Caco-2 (cell line): ENCODE measurements at regions not wholly inside any gene's neighbourhood (a gene's known extent, or its start where the extent isn't known, plus 50 kb on each side); places are given as distances from the start of the nearest gene placed in this dataset.

Source experiments
- BruUV-seq: library from RNA; stranded (reverse); fragments of 400-500 nt; replicated peaks from 2 replicates; lab custom pipeline; 2021; lab: Mats Ljungman, UMichigan
- CTCF ChIA-PET: fragments of 300-600 bp; sonication (Branson Sonifier 250); formaldehyde crosslinking; loops from one replicate; lab custom pipeline; 2022; ENCODE audit warnings: antibody characterized with exemption; lab: Charles Lee
- POLR2A ChIA-PET: fragments of 300-600 bp; sonication (Branson Sonifier 250); formaldehyde crosslinking; loops from one replicate; lab custom pipeline; 2022; ENCODE audit warnings: antibody characterized with exemption; lab: Charles Lee
- DNase-seq, 2 experiments: peaks; one replicate each; pipeline versions ENCODE4 v3.0.0 to v3.0.0-alpha.2; 2020 to 2022
- H3K27me3 ChIP-seq: replicated peaks from 2 replicates; pipeline ENCODE4 v1.6.0; 2011; ENCODE audit warnings: low read length; ENCODE audit not compliant: control insufficient read depth, insufficient read depth
- H3K36me3 ChIP-seq: 2 replicates; pipeline ENCODE4 v1.5.1; 2011; ENCODE audit warnings: low read length; ENCODE audit not compliant: control insufficient read depth, insufficient read depth
- H3K4me1 ChIP-seq: fragments of 250-450 bp; sonication (Bioruptor Pico); 2 replicates; pipeline ENCODE4 v1.5.1; 2020; ENCODE audit warnings: mild to moderate bottlenecking
- H3K4me3 ChIP-seq: 2 replicates; pipeline ENCODE4 v1.5.1; 2011; ENCODE audit warnings: low read depth, mild to moderate bottlenecking, control low read depth, low read length
- H3K9me3 ChIP-seq: fragments of 250-450 bp; sonication (Bioruptor Pico); 2 replicates; pipeline ENCODE4 v1.5.1; 2020; ENCODE audit warnings: mild to moderate bottlenecking, moderate library complexity
- H3K27ac Mint-ChIP-seq: one replicate; pipeline ENCODE4 v1.8.0; 2022; ENCODE audit warnings: mixed read lengths; ENCODE audit not compliant: unreplicated experiment
- H3K27me3 Mint-ChIP-seq: one replicate; pipeline ENCODE4 v1.8.0; 2022; ENCODE audit warnings: mixed read lengths; ENCODE audit not compliant: insufficient read depth, unreplicated experiment
- H3K36me3 Mint-ChIP-seq: one replicate; pipeline ENCODE4 v1.8.0; 2022; ENCODE audit warnings: mild to moderate bottlenecking, mixed read lengths; ENCODE audit not compliant: insufficient read depth, unreplicated experiment
- H3K4me1 Mint-ChIP-seq: one replicate; pipeline ENCODE4 v1.8.0; 2022; ENCODE audit warnings: low read depth, mixed read lengths; ENCODE audit not compliant: unreplicated experiment
- H3K4me3 Mint-ChIP-seq: one replicate; pipeline ENCODE4 v1.8.0; 2022; ENCODE audit warnings: mild to moderate bottlenecking, moderate library complexity, mixed read lengths; ENCODE audit not compliant: unreplicated experiment
- H3K9me3 Mint-ChIP-seq: one replicate; pipeline ENCODE4 v1.8.0; 2022; ENCODE audit warnings: mixed read lengths; ENCODE audit not compliant: unreplicated experiment
- CTCF ChIP-seq, 2 experiments: fragments of 200-600 bp in 1 of 2; IDR thresholded peaks; 1 replicate in 1 of 2; 2 replicates in 1 of 2; pipeline versions ENCODE4 v1.5.1 to v1.8.0; 2011 to 2022; ENCODE audit warnings: antibody characterized with exemption in 1 of 2, control low read depth in 1 of 2, inconsistent platforms in 1 of 2, low read depth in 1 of 2, low read length in 1 of 2, mild to moderate bottlenecking in 1 of 2, moderate library complexity in 1 of 2; ENCODE audit not compliant: insufficient read depth in 1 of 2, severe bottlenecking in 1 of 2, unreplicated experiment in 1 of 2
- intact Hi-C: fragments of 100-400 bp; cut with micrococcal nuclease; formaldehyde crosslinking; loops from one replicate; pipeline ENCODE4 v1.10.0; 2022; ENCODE audit not compliant: unreplicated experiment

DNA sequence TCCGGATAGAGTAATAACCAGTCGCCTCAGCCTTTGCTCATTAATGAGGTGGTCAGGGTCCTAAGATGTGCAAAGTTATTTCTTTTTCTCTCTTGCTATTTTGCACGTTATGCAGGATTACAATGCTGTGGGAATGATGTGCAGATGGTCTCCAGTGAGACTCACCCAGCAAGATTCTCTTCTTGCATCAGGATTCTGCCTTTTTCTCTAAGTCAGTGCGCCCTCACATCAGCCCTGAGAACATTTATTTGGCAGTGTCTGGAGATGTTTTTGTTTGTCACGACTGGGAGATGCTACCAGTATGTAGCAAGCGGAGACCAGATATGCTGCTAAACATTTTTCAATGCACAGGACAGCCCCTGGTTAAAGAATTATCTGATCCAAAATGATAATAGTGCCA is 280.3 kb upstream of the WWC1 start:
- H3K4me3 ChIP-seq, result no peak overlapping the region
- no peak for TF ChIP-seq CTCF (IDR thresholded peaks at IDR 0.05; ENCODE audit: insufficient read depth in 1 of 2, low read depth in 1 of 2, low read length in 1 of 2, severe bottlenecking in 1 of 2, unreplicated experiment in 1 of 2)
- CTCF ChIA-PET, result no interaction called here
- Mint-ChIP-seq H3K36me3 (no peaks in the 10 kb centered on the region), H3K27me3 (peaks cover 20% of the 10 kb centered on the region), H3K9me3 (no peaks in the 10 kb centered on the region), H3K4me3 (no peak overlapping the region), H3K4me1 (no peaks in the 10 kb centered on the region), H3K27ac (no peak overlapping the region)
- intact Hi-C loops, result no loop called here
- no peaks in the 10 kb centered on the region for H3K9me3 ChIP-seq
- POLR2A ChIA-PET, result no interaction called here
- H3K27me3 ChIP-seq, result no peaks in the 10 kb centered on the region
- DNase-seq, result no peak
- no peaks in the 10 kb centered on the region for H3K36me3 ChIP-seq
- no peaks in the 10 kb centered on the region for H3K4me1 ChIP-seq
- no TSS peak for BruUV-seq

DNA sequence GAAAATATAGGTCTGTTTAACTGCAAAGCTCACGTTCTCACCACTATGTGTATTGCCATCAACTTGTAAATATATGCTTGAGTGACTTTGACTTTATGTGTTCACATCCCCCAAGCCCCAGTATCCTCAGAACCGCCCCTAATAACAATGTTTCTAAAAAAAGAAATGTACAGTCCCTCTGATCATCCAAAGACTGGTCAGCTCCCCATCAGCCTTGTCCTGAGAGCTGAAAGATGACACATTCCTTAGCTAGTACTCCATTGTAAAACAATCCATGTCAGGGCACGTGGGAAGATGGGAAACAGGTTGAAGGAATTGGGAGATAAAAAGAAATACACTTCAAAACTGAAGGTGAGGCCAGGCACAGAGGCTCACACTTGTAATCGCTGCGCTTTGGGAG is 279.4 kb upstream of the WWC1 start:
- no peaks in the 10 kb centered on the region for H3K27me3 ChIP-seq
- H3K9me3 Mint-ChIP-seq, result no peaks in the 10 kb centered on the region
- TF ChIP-seq CTCF (IDR thresholded peaks at IDR 0.05; ENCODE audit: insufficient read depth in 1 of 2, low read depth in 1 of 2, low read length in 1 of 2, severe bottlenecking in 1 of 2, unreplicated experiment in 1 of 2), result no peak
- ChIA-PET CTCF (no interaction called here), POLR2A (no interaction called here)
- no peaks in the 10 kb centered on the region for H3K9me3 ChIP-seq
- intact Hi-C loops, result no loop called here
- no peaks in the 10 kb centered on the region for H3K4me1 Mint-ChIP-seq
- no peaks in the 10 kb centered on the region for H3K4me1 ChIP-seq
- H3K27ac Mint-ChIP-seq, result no peak overlapping the region
- no peak overlapping the region for H3K4me3 Mint-ChIP-seq
- H3K36me3 ChIP-seq, result no peaks in the 10 kb centered on the region
- no peak overlapping the region for H3K4me3 ChIP-seq
- BruUV-seq, result no TSS peak
- no peaks in the 10 kb centered on the region for H3K36me3 Mint-ChIP-seq
- DNase-seq, result no peak
- peaks cover 22% of the 10 kb centered on the region for H3K27me3 Mint-ChIP-seq

GRCh38 chr5:168013546-168013945 is 277.9 kb upstream of the WWC1 start:
- POLR2A ChIA-PET, result no interaction called here
- Mint-ChIP-seq H3K9me3 (no peaks in the 10 kb centered on the region), H3K27ac (no peak overlapping the region), H3K27me3 (peaks cover 21% of the 10 kb centered on the region), H3K4me3 (no peak overlapping the region), H3K36me3 (no peaks in the 10 kb centered on the region), H3K4me1 (no peaks in the 10 kb centered on the region)
- Histone ChIP-seq H3K9me3 (no peaks in the 10 kb centered on the region), H3K4me3 (no peak overlapping the region), H3K4me1 (no peaks in the 10 kb centered on the region), H3K27me3 (no peaks in the 10 kb centered on the region), H3K36me3 (no peaks in the 10 kb centered on the region)
- BruUV-seq, result no TSS peak
- no peak for DNase-seq
- TF ChIP-seq CTCF (IDR thresholded peaks at IDR 0.05; ENCODE audit: insufficient read depth in 1 of 2, low read depth in 1 of 2, low read length in 1 of 2, severe bottlenecking in 1 of 2, unreplicated experiment in 1 of 2), result no peak
- intact Hi-C loops, result no loop called here
- CTCF ChIA-PET, result no interaction called here
